RWPE2 (cell line): ENCODE measurements at regions not wholly inside any gene's neighbourhood (a gene's known extent, or its start where the extent isn't known, plus 50 kb on each side); places are given as distances from the start of the nearest gene placed in this dataset.

Experiments used
- ATAC-seq: fragments of 200-7000 bp; cut with Tn5 transposase; 3 replicates; pipeline ENCODE4 v1.9.1; 2021; ENCODE audit warnings: low read depth
- DNase-seq: peaks from one replicate; pipeline ENCODE4 v3.0.0-alpha.2; 2020; ENCODE audit warnings: low spot score
- H3K27ac ChIP-seq: fragments of 450-650 bp; 2 replicates; pipeline ENCODE4 v1.5.1; 2017; ENCODE audit warnings: mild to moderate bottlenecking; ENCODE audit not compliant: poor library complexity, severe bottlenecking
- H3K27me3 ChIP-seq: fragments of 250-450 bp; sonication (Bioruptor Pico); 2 replicates; pipeline ENCODE4 v1.5.1; 2021; ENCODE audit warnings: mild to moderate bottlenecking, moderate library complexity; ENCODE audit not compliant: insufficient read depth, poor library complexity, severe bottlenecking
- H3K36me3 ChIP-seq: fragments of 250-450 bp; sonication (Bioruptor Pico); 2 replicates; pipeline ENCODE4 v1.5.1; 2020; ENCODE audit warnings: low read depth, mild to moderate bottlenecking, moderate library complexity
- H3K4me1 ChIP-seq: fragments of 250-450 bp; sonication (Bioruptor Pico); 2 replicates; pipeline ENCODE4 v1.5.1; 2021; ENCODE audit warnings: mild to moderate bottlenecking, moderate library complexity; ENCODE audit not compliant: insufficient read depth, poor library complexity, severe bottlenecking
- H3K4me3 ChIP-seq: fragments of 250-450 bp; sonication (Bioruptor Pico); 2 replicates; pipeline ENCODE4 v1.5.1; 2021; ENCODE audit warnings: mild to moderate bottlenecking, moderate library complexity; ENCODE audit not compliant: severe bottlenecking
- H3K9me3 ChIP-seq: fragments of 250-450 bp; sonication (Bioruptor Pico); 2 replicates; pipeline ENCODE4 v1.5.1; 2021; ENCODE audit warnings: mild to moderate bottlenecking, moderate library complexity; ENCODE audit not compliant: severe bottlenecking
- TF ChIP-seq, protein P1 (sequence below): fragments of 450-650 bp; IDR thresholded peaks from one replicate; pipeline ENCODE4 v1.5.1; 2017; ENCODE audit warnings: mild to moderate bottlenecking, moderate library complexity; ENCODE audit not compliant: poor library complexity, severe bottlenecking

DNA sequence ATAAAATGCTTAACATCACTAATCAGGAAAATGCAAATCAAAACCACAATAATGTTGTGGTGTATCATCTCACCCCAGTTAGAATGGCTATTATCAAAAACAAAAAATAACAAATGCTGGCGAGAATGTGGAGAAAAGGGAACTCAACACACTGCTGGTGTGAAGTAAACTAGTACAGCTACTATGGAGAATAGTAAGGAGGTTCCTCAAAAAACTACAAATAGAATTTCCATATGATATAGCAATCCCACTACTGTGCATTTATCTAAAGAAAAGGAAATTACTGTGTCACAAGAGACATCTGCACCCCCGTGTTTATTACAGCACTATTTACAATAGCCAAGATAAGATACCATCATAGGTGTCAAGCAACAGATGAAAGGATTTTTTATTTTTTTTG, 214.5 kb upstream of the RASA1 start:
- H3K27ac ChIP-seq, result no peak overlapping the region
- ATAC-seq (no peak), DNase-seq (no peak)
- no peaks in the 10 kb centered on the region for H3K4me1 ChIP-seq
- H3K9me3 ChIP-seq, result no peaks in the 10 kb centered on the region
- H3K27me3 ChIP-seq, result no peaks in the 10 kb centered on the region
- TF ChIP-seq, protein P1, sequence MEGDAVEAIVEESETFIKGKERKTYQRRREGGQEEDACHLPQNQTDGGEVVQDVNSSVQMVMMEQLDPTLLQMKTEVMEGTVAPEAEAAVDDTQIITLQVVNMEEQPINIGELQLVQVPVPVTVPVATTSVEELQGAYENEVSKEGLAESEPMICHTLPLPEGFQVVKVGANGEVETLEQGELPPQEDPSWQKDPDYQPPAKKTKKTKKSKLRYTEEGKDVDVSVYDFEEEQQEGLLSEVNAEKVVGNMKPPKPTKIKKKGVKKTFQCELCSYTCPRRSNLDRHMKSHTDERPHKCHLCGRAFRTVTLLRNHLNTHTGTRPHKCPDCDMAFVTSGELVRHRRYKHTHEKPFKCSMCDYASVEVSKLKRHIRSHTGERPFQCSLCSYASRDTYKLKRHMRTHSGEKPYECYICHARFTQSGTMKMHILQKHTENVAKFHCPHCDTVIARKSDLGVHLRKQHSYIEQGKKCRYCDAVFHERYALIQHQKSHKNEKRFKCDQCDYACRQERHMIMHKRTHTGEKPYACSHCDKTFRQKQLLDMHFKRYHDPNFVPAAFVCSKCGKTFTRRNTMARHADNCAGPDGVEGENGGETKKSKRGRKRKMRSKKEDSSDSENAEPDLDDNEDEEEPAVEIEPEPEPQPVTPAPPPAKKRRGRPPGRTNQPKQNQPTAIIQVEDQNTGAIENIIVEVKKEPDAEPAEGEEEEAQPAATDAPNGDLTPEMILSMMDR, result no peak
- H3K4me3 ChIP-seq, result no peak overlapping the region
- no peaks in the 10 kb centered on the region for H3K36me3 ChIP-seq

DNA sequence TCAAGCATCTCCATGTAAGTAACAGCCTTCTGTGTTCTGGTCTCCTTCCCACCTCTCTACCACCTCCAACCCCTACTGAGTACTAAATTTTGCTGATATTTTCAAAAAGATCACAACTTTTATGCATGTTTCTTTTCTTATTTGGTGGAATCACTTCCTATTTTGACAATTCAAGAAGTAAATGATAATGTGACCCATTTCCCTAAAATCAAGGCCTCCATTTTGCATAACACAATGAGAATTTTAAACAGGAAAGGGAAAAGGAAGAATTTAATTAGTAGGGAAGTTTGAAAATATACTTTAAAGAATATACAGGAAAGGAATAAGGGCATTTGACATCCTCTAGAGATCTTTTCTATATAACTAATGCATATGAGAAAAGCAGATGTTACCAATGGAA, 212.9 kb upstream of the RASA1 start:
- no peaks in the 10 kb centered on the region for H3K36me3 ChIP-seq
- TF ChIP-seq, protein P1, result no peak
- no peaks in the 10 kb centered on the region for H3K9me3 ChIP-seq
- ATAC-seq (no peak), DNase-seq (no peak)
- H3K27me3 ChIP-seq, result no peaks in the 10 kb centered on the region
- H3K27ac ChIP-seq, result no peak overlapping the region
- H3K4me1 ChIP-seq, result no peaks in the 10 kb centered on the region
- no peak overlapping the region for H3K4me3 ChIP-seq

DNA sequence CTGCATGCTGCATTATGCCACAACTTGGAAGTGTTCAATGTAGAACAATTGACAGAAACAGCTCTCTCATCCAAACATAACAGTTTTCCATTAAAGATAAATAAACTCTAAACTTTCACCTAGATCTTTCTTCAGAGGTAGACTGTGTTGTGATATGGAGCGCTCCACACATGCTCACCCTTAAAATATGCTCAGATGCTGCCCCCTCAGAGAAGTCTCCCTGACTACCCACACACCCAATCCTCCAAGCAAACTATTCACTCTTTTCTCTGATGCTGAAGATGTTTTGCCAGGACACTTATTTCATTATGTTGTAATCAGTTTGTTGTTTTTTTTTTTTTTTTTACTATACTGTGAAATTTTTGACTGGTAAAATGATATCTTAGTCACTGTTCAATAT, 206.6 kb upstream of the RASA1 start:
- no peak for DNase-seq
- TF ChIP-seq, protein P1, result no peak
- Histone ChIP-seq H3K27ac (no peak overlapping the region), H3K9me3 (no peaks in the 10 kb centered on the region), H3K4me1 (no peaks in the 10 kb centered on the region), H3K27me3 (no peaks in the 10 kb centered on the region), H3K4me3 (no peak overlapping the region), H3K36me3 (no peaks in the 10 kb centered on the region)
- ATAC-seq, result no peak

DNA sequence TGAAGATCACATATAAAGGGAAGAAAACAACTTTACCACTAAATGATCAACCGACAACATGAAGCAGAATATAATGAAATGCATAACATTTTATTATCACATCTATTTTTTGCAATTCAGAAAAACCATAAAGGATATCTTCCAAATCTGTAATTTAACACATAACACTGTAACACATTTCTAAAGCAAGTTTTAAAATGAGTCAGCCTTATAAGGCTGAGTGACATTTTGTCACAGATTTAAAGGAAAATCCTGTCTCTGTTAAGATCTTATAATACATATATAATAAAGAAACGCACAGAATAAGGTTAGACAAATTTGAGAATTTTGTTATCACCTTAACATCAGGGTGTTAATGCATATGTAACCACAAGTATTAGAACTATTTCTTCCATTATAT, 198.4 kb upstream of the RASA1 start:
- H3K27ac ChIP-seq, result no peak overlapping the region
- ATAC-seq (no peak), DNase-seq (no peak)
- H3K27me3 ChIP-seq, result no peaks in the 10 kb centered on the region
- no peaks in the 10 kb centered on the region for H3K9me3 ChIP-seq
- H3K36me3 ChIP-seq, result no peaks in the 10 kb centered on the region
- no peak overlapping the region for H3K4me3 ChIP-seq
- TF ChIP-seq, protein P1, result no peak
- peaks cover 8% of the 10 kb centered on the region for H3K4me1 ChIP-seq

DNA sequence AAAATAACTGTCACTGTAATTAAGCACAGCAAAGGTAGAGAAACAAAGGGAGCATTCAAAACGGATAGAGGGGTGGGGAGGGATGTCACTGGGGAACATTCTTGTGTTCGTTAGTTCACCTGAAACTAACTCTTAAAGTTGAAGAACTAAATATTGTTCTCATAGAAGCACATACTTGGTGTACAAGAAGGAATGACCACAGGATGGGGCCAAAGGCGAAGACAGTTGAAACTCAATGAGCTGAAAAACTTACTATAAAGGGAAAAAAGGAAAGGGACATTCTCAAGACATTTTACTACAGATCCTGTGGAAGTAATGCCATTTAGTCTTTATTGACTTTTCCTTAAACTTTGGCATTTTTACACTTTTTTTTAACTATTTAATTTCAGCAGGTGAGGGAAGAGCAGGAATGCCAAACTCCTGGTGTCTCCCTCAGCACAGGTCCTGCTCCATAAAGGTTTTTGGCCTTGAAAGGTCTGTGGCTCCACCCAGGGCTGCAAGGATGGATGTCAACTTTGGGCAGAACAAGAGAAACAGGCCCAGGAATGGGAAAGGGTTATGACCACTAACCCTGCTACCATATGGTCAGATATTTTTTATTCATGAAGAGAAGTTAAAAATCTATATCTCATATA, 197.6 kb upstream of the RASA1 start:
- no peaks in the 10 kb centered on the region for H3K27me3 ChIP-seq
- TF ChIP-seq, protein P1, result peak; percentile 95
- no peaks in the 10 kb centered on the region for H3K36me3 ChIP-seq
- peak; percentile 88 for ATAC-seq
- H3K9me3 ChIP-seq, result no peaks in the 10 kb centered on the region
- H3K4me3 ChIP-seq, result no peak overlapping the region
- no peak overlapping the region for H3K27ac ChIP-seq
- peaks cover 11% of the 10 kb centered on the region for H3K4me1 ChIP-seq
- no peak for DNase-seq
